Fibroblast of the aortic adventitia (primary cell): ENCODE measurements at regions not wholly inside any gene's neighbourhood (a gene's known extent, or its start where the extent isn't known, plus 50 kb on each side); places are given as distances from the start of the nearest gene placed in this dataset.
"Not testable (repeated sequence)": the region's sequence is repeated elsewhere in the genome, so short reads cannot be mapped to it uniquely, and the experiment has no call there.

Experiments
- DNase-seq: peaks from one replicate; pipeline ENCODE4 v3.0.0-alpha.2; 2010; ENCODE audit warnings: low read depth
- H3K4me3 ChIP-seq: 2 replicates; pipeline ENCODE4 v1.5.1; 2011; ENCODE audit warnings: low read depth, mild to moderate bottlenecking, control low read depth, low read length, moderate library complexity
- CTCF ChIP-seq: IDR thresholded peaks from 2 replicates; pipeline ENCODE4 v1.5.1; 2011; ENCODE audit warnings: mild to moderate bottlenecking, low read length, control low read depth, inconsistent platforms; ENCODE audit not compliant: insufficient read depth

- no peak overlapping the region for H3K4me3 ChIP-seq
- no peak for TF ChIP-seq CTCF
- DNase-seq, result no peak
Measured at GRCh38 chr7:3180604-3181003, 120.4 kb upstream of the SDK1 start.

GRCh38 chr7:3182055-3182454 is 119.0 kb upstream of the SDK1 start:
- DNase-seq, H3K4me3 ChIP-seq: not testable (repeated sequence)

GRCh38 chr7:3187444-3188040 is 113.5 kb upstream of the SDK1 start:
- peak; percentile 17 for DNase-seq
- H3K4me3 ChIP-seq, result no peak overlapping the region
- no peak for TF ChIP-seq CTCF

- TF ChIP-seq CTCF, result no peak
- H3K4me3 ChIP-seq, result no peak overlapping the region
- no peak for DNase-seq
Measured at GRCh38 chr7:3188946-3189345, 112.1 kb upstream of the SDK1 start.

- no peak for TF ChIP-seq CTCF
- no peak for DNase-seq
- H3K4me3 ChIP-seq, result no peak overlapping the region
Measured at GRCh38 chr7:3191548-3191947, 109.5 kb upstream of the SDK1 start.

GRCh38 chr7:3192669-3193068 is 108.4 kb upstream of the SDK1 start:
- no peak overlapping the region for H3K4me3 ChIP-seq
- no peak for TF ChIP-seq CTCF
- no peak for DNase-seq

GRCh38 chr7:3193379-3194120 is 107.5 kb upstream of the SDK1 start:
- DNase-seq, result peak; percentile 9
- H3K4me3 ChIP-seq, result no peak overlapping the region
- TF ChIP-seq CTCF, result no peak
